ENCODE measurements at regions not wholly inside any gene's neighbourhood (a gene's known extent, or its start where the extent isn't known, plus 50 kb on each side); places are given as distances from the start of the nearest gene placed in this dataset.

DNA sequence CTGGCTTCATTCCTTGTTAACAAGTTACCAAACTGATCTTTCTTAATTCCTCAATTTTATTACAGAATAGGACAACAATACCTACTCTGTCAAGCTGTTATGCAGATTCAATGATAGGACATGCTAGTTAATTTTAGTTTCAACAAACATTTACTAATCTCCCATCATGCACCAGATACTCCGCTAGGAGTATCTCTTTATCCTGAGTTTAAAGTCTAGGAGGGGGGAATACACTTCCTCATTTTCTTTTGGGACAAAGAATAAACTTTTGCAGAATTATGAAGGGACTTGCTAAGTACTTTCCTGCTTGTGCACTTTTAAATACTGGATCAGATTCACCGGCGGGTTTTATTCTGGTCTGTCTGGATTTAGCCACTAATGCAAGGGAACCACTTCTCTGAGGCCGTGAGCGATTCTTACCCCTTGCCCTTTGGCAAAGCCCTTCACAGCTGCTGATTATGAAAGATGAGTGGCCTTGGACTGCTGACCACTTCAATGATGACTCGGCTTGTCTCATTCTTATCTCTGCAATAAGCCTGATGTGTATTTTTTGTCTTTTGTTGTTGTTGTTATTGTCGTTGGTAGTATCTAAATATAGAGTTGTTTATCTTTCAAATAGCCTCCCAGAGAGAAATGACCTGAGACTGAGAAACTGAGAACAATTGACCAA is 73.9 kb downstream of the RMI1 start:
- TF ChIP-seq, protein P1, sequence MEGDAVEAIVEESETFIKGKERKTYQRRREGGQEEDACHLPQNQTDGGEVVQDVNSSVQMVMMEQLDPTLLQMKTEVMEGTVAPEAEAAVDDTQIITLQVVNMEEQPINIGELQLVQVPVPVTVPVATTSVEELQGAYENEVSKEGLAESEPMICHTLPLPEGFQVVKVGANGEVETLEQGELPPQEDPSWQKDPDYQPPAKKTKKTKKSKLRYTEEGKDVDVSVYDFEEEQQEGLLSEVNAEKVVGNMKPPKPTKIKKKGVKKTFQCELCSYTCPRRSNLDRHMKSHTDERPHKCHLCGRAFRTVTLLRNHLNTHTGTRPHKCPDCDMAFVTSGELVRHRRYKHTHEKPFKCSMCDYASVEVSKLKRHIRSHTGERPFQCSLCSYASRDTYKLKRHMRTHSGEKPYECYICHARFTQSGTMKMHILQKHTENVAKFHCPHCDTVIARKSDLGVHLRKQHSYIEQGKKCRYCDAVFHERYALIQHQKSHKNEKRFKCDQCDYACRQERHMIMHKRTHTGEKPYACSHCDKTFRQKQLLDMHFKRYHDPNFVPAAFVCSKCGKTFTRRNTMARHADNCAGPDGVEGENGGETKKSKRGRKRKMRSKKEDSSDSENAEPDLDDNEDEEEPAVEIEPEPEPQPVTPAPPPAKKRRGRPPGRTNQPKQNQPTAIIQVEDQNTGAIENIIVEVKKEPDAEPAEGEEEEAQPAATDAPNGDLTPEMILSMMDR (IDR thresholded peaks at IDR 0.05; ENCODE audit: insufficient read depth, low read depth, low read length, missing control alignments): no peak
- no peak overlapping the region for H3K4me3 ChIP-seq (ENCODE audit: low read depth, low read length)
- no peak for DNase-seq (ENCODE audit: low read depth)

DNA sequence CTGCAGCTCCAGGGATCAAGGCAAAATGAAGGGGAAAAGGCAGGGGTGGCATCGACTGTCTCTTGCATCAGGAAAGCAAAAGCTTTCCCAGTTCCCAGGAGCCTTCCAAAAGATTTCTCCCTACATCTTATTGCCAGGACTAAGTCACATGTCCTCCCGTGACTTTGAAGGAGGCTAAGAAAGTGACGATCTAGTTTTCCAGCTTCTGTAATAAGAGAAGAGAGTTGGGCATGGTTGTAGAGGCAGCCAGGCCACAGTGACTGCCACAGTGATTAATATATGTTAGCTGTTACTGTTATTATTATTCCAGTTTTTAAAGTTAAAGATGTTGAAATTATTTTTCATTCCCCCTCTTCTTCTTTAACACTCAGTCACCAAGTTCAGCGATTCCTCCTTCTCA is 77.1 kb downstream of the RMI1 start:
- TF ChIP-seq, protein P1 (IDR thresholded peaks at IDR 0.05; ENCODE audit: insufficient read depth, low read depth, low read length, missing control alignments): no peak
- no peak overlapping the region for H3K4me3 ChIP-seq (ENCODE audit: low read depth, low read length)
- no peak for DNase-seq (ENCODE audit: low read depth)

- TF ChIP-seq, protein P1 (IDR thresholded peaks at IDR 0.05; ENCODE audit: insufficient read depth, low read depth, low read length, missing control alignments): no peak
- H3K4me3 ChIP-seq (ENCODE audit: low read depth, low read length): no peak overlapping the region
- no peak for DNase-seq (ENCODE audit: low read depth)
These were observed 79.3 kb downstream of the RMI1 start for GRCh38 chr9:84059936-84060335.

DNA sequence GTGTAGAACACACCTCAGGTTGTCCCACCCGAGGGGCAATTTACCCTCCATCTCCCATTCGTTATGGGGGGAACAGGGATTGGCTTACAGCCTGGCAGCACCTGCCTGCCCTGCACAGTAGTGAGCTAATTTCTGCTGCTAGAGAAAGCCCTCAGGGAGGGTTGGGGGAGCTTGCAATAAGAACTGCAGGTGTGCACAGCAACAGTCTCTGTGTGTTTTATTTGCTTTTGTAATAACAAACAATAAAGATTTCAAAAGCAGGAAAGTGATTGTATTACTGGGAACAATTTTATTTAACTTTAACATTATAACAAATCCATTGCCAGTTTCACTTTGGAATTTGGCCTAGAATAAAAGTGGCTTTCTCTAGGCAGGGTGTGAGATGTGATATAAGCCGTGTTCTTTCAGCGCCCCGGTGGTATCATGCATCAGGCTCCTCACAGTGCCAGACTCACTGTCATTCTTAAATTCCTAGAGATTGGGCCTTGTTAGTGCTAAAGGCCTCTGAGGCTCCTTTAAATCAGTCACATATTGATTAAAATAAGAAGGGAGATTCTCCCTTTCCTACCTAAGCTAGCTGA is 81.1 kb downstream of the RMI1 start:
- no peak for DNase-seq (ENCODE audit: low read depth)
- no peak overlapping the region for H3K4me3 ChIP-seq (ENCODE audit: low read depth, low read length)
- TF ChIP-seq, protein P1 (IDR thresholded peaks at IDR 0.05; ENCODE audit: insufficient read depth, low read depth, low read length, missing control alignments): no peak

- H3K4me3 ChIP-seq (ENCODE audit: low read depth, low read length): no peak overlapping the region
- TF ChIP-seq, protein P1 (IDR thresholded peaks at IDR 0.05; ENCODE audit: insufficient read depth, low read depth, low read length, missing control alignments): no peak
- DNase-seq (ENCODE audit: low read depth): no peak
These were observed 81.9 kb downstream of the RMI1 start for GRCh38 chr9:84062538-84062937.

- no peak for DNase-seq (ENCODE audit: low read depth)
- no peak overlapping the region for H3K4me3 ChIP-seq (ENCODE audit: low read depth, low read length)
- TF ChIP-seq, protein P1 (IDR thresholded peaks at IDR 0.05; ENCODE audit: insufficient read depth, low read depth, low read length, missing control alignments): no peak
These were observed 87.2 kb downstream of the RMI1 start for GRCh38 chr9:84067821-84068220.

- no peak overlapping the region for H3K4me3 ChIP-seq (ENCODE audit: low read depth, low read length)
- DNase-seq (ENCODE audit: low read depth): no peak
- TF ChIP-seq, protein P1 (IDR thresholded peaks at IDR 0.05; ENCODE audit: insufficient read depth, low read depth, low read length, missing control alignments): no peak
These were observed 88.3 kb downstream of the RMI1 start for GRCh38 chr9:84068872-84069271.
